GM18951 (cell line): ENCODE measurements at regions not wholly inside any gene's neighbourhood (a gene's known extent, or its start where the extent isn't known, plus 50 kb on each side); places are given as distances from the start of the nearest gene placed in this dataset.
"Not testable (repeated sequence)": the region's sequence is repeated elsewhere in the genome, so short reads cannot be mapped to it uniquely, and the experiment has no call there.

Source experiments
- POLR2A ChIP-seq: IDR thresholded peaks from 4 replicates; pipeline ENCODE4 v1.6.1; 2011; ENCODE audit warnings: mild to moderate bottlenecking; ENCODE audit not compliant: insufficient read length, insufficient read depth; ENCODE audit errors: extremely low read depth
- in situ Hi-C: fragments of 300-500 bp; cut with MboI; formaldehyde crosslinking; loops from one replicate; pipeline ENCODE4 v1.12.0; 2022; ENCODE audit warnings: low sequenced_read_pairs, mixed read lengths, inconsistent platforms; ENCODE audit not compliant: unreplicated experiment

- in situ Hi-C loops, result no loop called here
- no peak for TF ChIP-seq POLR2A
Measured at GRCh38 chr16:16763449-16763848, 384.5 kb downstream of the NPIPA7 start.

GRCh38 chr16:16770717-16771116 is 391.8 kb downstream of the NPIPA7 start:
- in situ Hi-C loops, result not testable (repeated sequence)

- TF ChIP-seq POLR2A, result no peak
- in situ Hi-C loops, result no loop called here
Measured at GRCh38 chr16:16774389-16774788, 395.4 kb downstream of the NPIPA7 start.

DNA sequence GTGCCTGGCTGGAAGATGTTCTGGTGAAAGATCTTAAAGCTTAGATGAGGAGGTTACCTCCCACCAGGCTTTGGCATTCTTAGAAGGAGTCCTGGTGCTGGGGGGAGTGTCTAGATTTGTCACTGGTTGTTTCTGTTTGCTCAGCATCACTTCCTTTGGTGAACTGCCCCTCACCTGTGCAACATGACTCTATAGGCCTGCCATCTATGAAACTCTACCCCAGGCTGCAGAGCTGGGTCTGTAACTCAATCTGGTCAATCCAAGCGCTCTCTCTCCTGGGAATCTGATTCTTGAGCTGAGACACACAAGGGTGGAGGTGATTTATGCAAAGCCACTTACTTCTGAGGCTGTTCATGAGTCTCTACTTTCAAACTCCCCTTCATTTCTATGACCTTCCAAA is 399.4 kb downstream of the NPIPA7 start:
- in situ Hi-C loops, result no loop called here
- no peak for TF ChIP-seq POLR2A

DNA sequence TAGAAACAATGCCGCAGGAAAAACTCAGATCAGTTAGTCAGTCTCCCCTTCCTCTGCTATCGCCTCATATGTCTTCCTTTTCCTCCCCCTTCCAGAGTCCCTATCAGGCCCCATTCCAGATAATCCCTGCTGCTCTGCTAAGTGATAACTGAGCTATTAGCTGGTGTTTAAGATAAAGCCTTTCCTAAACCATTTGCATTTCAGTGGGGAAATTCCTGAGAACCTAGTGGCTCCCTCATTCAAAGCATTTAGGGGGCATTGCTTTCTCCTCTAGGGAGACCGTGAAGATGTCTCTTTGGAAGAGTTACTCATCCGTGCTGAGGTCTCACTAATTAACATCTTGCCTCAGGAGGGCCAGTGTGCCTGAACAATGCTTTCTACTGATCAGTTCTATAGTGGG is 401.6 kb downstream of the NPIPA7 start:
- in situ Hi-C loops, result no loop called here
- no peak for TF ChIP-seq POLR2A

GRCh38 chr16:16782153-16782552 is 403.2 kb downstream of the NPIPA7 start:
- in situ Hi-C loops, result no loop called here
- TF ChIP-seq POLR2A, result no peak

DNA sequence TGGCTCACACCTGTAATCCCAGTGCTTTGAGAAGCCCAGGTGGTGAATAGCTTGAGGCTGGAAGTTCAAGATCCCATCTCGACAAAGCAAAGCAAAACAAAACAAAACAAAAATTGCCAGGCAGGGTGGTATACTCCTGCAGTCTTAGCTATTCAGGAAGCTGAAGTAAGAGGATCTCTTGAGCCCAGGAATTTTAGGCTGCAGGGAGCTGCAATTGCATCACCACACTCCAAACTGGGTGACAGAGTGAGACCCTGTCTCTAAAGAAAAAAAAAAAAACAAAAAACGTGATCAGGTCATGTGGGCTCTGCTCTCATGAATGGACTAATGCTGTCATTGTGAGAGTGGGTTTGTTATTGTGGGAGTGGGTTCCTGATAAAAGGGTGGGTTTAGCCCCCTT is 409.1 kb downstream of the NPIPA7 start:
- TF ChIP-seq POLR2A, result no peak
- in situ Hi-C loops, result no loop called here

DNA sequence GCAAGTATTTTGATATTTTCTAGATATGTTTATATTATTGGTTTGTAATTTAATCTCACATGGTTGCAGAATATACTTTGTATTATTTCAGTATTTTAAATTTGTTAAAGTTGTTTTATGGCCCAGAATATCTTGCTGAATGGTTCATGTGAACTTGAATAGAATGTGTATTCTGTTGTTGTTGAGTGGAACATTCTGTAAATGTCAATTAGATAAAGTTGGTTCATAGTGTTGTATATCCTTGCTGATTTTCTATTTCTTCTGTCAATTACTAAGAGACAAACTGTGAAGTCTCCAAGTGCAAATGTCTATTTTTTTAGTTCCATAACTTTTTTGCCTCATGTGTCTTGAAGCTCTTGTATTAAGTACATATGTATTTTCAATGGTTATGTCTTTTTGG is 411.7 kb downstream of the NPIPA7 start:
- in situ Hi-C loops, result no loop called here
- no peak for TF ChIP-seq POLR2A

- TF ChIP-seq POLR2A, result no peak
- in situ Hi-C loops, result no loop called here
Measured at GRCh38 chr16:16791051-16791450, 412.1 kb downstream of the NPIPA7 start.

DNA sequence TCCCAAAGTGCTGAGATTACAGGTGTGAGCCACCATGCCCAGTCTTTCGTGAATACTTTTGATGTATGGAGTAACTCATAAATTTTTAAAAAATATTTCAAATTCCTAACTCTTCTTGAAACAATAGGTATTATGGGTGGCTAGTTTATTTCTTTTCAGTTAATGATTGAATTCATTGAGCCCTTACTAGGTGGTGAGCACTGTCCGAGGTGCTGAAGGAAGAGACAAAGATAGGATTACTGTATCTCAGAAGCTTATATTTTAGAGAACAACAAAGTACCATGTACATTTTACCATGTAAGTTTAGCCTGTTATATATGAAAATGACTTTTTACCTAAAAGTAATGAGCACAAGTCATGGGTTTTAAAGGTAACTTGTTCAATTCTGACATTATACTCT is 418.3 kb downstream of the NPIPA7 start:
- no peak for TF ChIP-seq POLR2A
- in situ Hi-C loops, result no loop called here

DNA sequence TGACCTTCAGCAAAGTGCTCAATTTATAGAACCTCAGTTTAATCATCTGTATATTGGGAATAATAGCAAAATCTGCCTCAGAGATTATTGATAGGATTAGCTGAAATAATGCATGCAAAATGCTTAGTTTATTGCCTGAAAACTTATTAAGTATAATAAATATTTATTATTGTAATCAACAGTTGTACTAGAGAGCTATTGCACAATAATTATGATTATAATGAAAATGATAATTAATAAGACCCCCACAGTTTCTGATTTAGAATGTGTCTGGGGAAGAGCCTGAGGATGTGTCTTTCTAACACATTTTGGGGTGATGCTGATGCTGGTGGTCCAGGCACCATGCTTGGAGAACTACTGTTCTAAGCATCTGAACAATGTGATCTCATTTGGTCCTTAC is 419.6 kb downstream of the NPIPA7 start:
- TF ChIP-seq POLR2A, result no peak
- in situ Hi-C loops, result no loop called here

DNA sequence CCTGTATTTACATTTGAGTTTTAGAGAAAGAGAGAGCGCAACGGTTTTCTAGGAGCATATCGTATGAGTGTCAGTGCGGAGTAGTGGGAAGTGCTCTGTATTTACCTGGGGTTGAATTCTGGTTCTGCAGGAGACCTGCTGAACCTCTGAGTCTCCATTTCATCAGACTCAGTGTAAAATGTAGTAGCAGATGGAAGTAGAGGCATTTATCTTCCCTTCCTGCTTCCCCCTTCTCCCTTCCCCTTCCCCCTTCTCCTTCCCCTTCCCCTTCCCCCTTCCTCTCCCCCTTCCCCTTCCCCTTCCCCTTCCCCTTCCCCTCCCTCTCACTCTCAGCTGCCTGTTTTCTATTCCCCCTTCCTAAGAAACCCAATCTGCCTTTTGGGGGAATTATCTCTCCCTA is 426.9 kb downstream of the NPIPA7 start:
- in situ Hi-C loops, result no loop called here
- no peak for TF ChIP-seq POLR2A

- in situ Hi-C loops, result no loop called here
- TF ChIP-seq POLR2A, result no peak
Measured at GRCh38 chr16:16815641-16816040, 436.7 kb downstream of the NPIPA7 start.

DNA sequence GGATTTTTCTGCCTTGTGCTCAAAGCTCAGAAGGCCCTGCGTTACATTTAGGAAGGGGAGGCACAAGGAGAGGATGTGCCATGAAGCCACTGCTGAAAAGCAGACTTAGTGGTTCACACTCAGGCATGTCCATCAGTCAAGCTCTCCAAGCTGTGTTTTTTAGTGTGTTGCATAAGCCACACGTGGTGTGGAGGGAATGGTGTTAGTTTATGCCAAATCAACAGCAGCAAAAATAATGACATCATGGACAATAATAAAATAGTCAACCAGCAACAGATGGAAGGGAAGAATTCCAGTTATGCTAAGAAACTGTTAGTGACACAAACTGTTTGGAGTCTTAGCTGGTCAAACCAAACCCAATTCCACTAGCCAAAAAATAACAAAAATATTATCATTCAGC is 438.3 kb downstream of the NPIPA7 start:
- TF ChIP-seq POLR2A, result no peak
- in situ Hi-C loops, result no loop called here

GRCh38 chr16:16821261-16821660 is 442.3 kb downstream of the NPIPA7 start:
- TF ChIP-seq POLR2A, result no peak
- in situ Hi-C loops, result no loop called here
